Gastrocnemius medialis (tissue), 4 donors: ENCODE measurements at regions not wholly inside any gene's neighbourhood (a gene's known extent, or its start where the extent isn't known, plus 50 kb on each side); places are given as distances from the start of the nearest gene placed in this dataset.
A peak's percentile ranks its signal among the peaks of the same experiment; 100 is the strongest.

ENCODE experiments used
- ATAC-seq, 2 donors: fragments of 150-250 bp; one replicate each; pipeline ENCODE4 v1.9.1; 2016
- DNase-seq, 2 donors: peaks; one replicate each; pipeline ENCODE4 v3.0.0-alpha.2; 2019
- H3K27ac ChIP-seq, 4 donors: fragments of 200-600 bp; sonication (generic); 1 replicate in 1 of 4; 2 replicates in 3 of 4; pipeline ENCODE4 v1.5.1; 2016 to 2018; ENCODE audit warnings: mild to moderate bottlenecking in 2 of 4, moderate library complexity in 1 of 4
- H3K27me3 ChIP-seq, 3 donors: fragments of 200-600 bp; sonication (generic) in 2 of 3; 1 replicate in 1 of 3; 2 replicates in 2 of 3; pipeline versions ENCODE4 v1.5.1 to v1.6.0; 2016 to 2019; ENCODE audit warnings: mild to moderate bottlenecking in 1 of 3, moderate library complexity in 1 of 3
- H3K36me3 ChIP-seq, 2 donors: fragments of 200-600 bp; sonication (generic) in 1 of 2; one replicate each; pipeline ENCODE4 v1.5.1; 2017 to 2018
- H3K4me1 ChIP-seq, 2 donors: fragments of 200-600 bp; sonication (generic) in 1 of 2; one replicate each; pipeline ENCODE4 v1.5.1; 2016 to 2017; ENCODE audit warnings: mild to moderate bottlenecking in 2 of 2
- H3K4me3 ChIP-seq, 4 donors: fragments of 200-600 bp; sonication (generic) in 3 of 4; 1 replicate in 1 of 4; 2 replicates in 3 of 4; pipeline ENCODE4 v1.5.1; 2016 to 2019; ENCODE audit warnings: mild to moderate bottlenecking in 2 of 4
- H3K9me3 ChIP-seq, 3 donors: fragments of 200-600 bp; sonication (generic) in 2 of 3; 1 replicate in 1 of 3; 2 replicates in 2 of 3; pipeline ENCODE4 v1.5.1; 2016 to 2019
- POLR2A ChIP-seq, 2 donors: fragments of 450-650 bp; IDR thresholded peaks; one replicate each; pipeline ENCODE4 v1.6.1; 2017; ENCODE audit warnings: antibody characterized with exemption in 2 of 2, mild to moderate bottlenecking in 2 of 2, moderate library complexity in 2 of 2
- in situ Hi-C, 4 donors: fragments of 200-750 bp; cut with MboI; loops; one replicate each; pipeline versions ENCODE4 v1.15.0 to v1.8.0; 2017; ENCODE audit warnings: low sequenced_read_pairs in 4 of 4
- intact Hi-C: fragments of 100-400 bp; cut with DNase I; formaldehyde crosslinking; loops from one replicate; pipeline ENCODE4 v1.15.1; 2023; ENCODE audit warnings: low total_unique reads
- TF ChIP-seq, protein P1 (sequence below), 5 experiments: fragments of 450-650 bp in 3 of 5; fragments of 200-600 bp in 2 of 5; sonication (generic) in 2 of 5; IDR thresholded peaks in 4 of 5; conservative IDR thresholded peaks in 1 of 5; 1 replicate in 4 of 5; 2 replicates in 1 of 5; pipeline ENCODE4 v1.5.1; 2016 to 2019; ENCODE audit warnings: antibody characterized with exemption in 5 of 5, mild to moderate bottlenecking in 3 of 5, moderate library complexity in 3 of 5

DNA sequence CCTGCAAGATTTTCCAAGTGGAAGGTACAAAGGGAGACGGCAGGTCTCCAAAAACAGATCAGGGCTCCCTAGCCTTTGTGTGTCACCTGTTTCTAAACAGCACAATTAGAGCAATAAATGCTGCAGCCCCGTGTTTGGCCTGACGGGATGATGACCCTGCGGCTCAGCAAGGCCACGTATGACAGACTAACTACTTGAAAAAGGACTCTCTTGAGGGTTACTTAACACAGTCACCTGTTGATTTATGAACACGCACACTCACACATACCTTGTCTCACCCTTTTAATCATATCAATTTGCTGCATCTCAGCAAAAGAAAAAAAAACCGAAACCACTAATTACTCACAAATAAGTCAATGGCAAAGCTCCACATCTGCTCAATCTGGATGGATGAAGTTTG is 199.6 kb upstream of the GAS1 start:
- Histone ChIP-seq H3K9me3 (no peaks in the 10 kb centered on the region), H3K27ac (no peak overlapping the region), H3K4me3 (no peak overlapping the region), H3K36me3 (no peaks in the 10 kb centered on the region), H3K4me1 (peaks cover 11 to 15% of the 10 kb centered on the region in 2 donors), H3K27me3 (no peaks in the 10 kb centered on the region)
- in situ Hi-C loops (no loop called here), intact Hi-C loops (loop anchor here (5.0 kb wide), 1 partner anchor 165 kb away; no protein-coding TSS in a partner anchor)
- no peak for TF ChIP-seq POLR2A (IDR thresholded peaks at IDR 0.05)
- TF ChIP-seq, protein P1, sequence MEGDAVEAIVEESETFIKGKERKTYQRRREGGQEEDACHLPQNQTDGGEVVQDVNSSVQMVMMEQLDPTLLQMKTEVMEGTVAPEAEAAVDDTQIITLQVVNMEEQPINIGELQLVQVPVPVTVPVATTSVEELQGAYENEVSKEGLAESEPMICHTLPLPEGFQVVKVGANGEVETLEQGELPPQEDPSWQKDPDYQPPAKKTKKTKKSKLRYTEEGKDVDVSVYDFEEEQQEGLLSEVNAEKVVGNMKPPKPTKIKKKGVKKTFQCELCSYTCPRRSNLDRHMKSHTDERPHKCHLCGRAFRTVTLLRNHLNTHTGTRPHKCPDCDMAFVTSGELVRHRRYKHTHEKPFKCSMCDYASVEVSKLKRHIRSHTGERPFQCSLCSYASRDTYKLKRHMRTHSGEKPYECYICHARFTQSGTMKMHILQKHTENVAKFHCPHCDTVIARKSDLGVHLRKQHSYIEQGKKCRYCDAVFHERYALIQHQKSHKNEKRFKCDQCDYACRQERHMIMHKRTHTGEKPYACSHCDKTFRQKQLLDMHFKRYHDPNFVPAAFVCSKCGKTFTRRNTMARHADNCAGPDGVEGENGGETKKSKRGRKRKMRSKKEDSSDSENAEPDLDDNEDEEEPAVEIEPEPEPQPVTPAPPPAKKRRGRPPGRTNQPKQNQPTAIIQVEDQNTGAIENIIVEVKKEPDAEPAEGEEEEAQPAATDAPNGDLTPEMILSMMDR (IDR thresholded peaks at IDR 0.05 in 4 of 5, conservative IDR thresholded peaks at IDR 0.05 in 1 of 5): no peak
- DNase-seq (no peak), ATAC-seq (no peak)

DNA sequence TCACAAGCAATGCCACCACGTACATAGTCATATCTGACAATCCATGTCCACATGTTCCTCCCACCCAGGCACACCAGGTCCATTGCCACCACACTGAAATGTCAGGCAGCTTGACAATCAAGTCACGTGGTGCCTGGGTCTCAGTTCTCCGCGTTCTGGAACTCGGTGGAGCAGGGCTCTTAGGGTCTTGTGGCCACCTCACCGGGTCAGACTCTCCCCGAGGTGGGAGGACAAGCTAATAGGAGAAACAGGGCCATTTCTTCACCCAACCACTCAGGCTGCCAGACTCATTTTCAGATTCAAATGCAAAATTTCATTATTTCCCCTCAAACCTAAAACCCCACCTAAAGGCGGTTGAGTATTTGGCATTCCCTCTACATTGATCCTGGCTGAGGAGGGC is 200.5 kb upstream of the GAS1 start:
- TF ChIP-seq, protein P1 (IDR thresholded peaks at IDR 0.05 in 4 of 5, conservative IDR thresholded peaks at IDR 0.05 in 1 of 5): no peak
- no peak for TF ChIP-seq POLR2A (IDR thresholded peaks at IDR 0.05)
- peak; percentile 7 to 25 for ATAC-seq
- peak overlapping the region; percentile 44 to 60 (median 54) for H3K4me3 ChIP-seq
- no peaks in the 10 kb centered on the region for H3K27me3 ChIP-seq
- intact Hi-C loops: loop anchor here (5.0 kb wide), 1 partner anchor 166 kb away; no protein-coding TSS in a partner anchor
- no peaks in the 10 kb centered on the region for H3K36me3 ChIP-seq
- H3K9me3 ChIP-seq: no peaks in the 10 kb centered on the region
- in situ Hi-C loops: no loop called here
- H3K27ac ChIP-seq: peak overlapping the region; percentile 84 to 90 (median 86)
- H3K4me1 ChIP-seq: peaks cover 11 to 15% of the 10 kb centered on the region in 2 donors
- peak in 1 of 2 donors; percentile 24 for DNase-seq

DNA sequence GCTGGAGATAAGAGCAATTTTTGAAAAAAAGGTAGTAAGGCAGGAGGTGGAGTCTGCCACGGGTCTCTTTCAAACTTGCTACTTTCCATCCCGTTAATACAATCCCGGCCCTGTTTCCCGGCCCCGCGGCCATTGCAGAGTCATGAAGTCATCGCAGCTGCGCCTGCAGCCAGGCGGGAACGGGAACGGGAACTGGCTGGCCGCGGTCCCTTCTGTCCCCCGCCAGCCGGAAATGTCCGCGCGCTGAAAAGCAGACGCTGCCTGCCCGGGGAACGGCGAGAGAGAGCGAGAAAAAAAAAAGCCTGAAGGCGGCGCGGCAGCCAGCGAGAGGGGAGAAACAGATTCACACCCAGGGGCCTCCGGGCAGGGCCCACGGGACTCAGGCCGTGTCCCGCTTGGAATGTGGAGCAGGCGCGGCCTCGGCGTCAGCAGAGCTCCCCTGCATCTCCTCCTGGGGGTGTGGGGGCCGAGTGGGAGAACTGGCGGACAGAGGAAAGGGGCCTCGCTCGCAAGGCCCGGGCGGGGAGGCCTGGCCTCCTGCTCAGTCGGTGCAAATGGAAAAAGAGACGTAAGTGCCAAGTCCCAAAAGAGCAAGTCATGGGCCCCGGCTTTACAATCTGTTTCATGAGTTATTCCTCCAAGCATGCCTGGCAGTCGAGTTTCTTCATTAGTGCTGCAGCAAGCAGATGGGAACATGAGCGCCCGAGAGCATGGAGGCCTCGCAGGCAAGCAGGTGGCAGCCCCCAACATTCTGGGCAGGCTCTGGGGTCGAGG is 201.2 kb upstream of the GAS1 start:
- Histone ChIP-seq H3K9me3 (no peaks in the 10 kb centered on the region), H3K27ac (peak overlapping the region; percentile 84 to 90 (median 86)), H3K27me3 (no peaks in the 10 kb centered on the region), H3K4me1 (peaks cover 11 to 15% of the 10 kb centered on the region in 2 donors), H3K4me3 (peak overlapping the region; percentile 44 to 60 (median 54)), H3K36me3 (no peaks in the 10 kb centered on the region)
- DNase-seq: peak; percentile 60 to 76
- peak; percentile 80 to 88 for ATAC-seq
- TF ChIP-seq POLR2A (IDR thresholded peaks at IDR 0.05): peak in 1 of 2 donors; percentile 10
- TF ChIP-seq, protein P1 (IDR thresholded peaks at IDR 0.05 in 4 of 5, conservative IDR thresholded peaks at IDR 0.05 in 1 of 5): peak in 1 of 5 experiments; percentile 32
- intact Hi-C loops: loop anchor here (5.0 kb wide), 1 partner anchor 166 kb away; no protein-coding TSS in a partner anchor
- in situ Hi-C loops: no loop called here

DNA sequence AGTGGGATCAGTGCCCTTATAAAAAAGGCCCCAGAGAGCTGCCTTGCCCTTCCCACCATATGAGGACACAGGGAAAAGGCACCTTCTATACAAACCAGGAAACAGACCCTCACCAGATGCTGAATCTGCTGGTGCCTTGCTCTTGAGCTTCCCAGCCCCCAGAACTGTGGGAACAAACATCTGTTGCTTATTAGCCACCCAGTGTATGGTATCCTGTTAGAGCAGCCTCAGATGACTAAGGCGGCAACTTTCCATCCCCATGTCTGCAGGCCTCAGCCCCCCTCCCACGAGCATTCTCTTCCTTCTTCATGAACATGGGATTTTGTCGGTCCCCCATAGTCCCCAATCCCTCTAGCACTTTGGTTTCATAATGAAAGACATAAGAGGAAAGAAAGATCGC is 202.5 kb upstream of the GAS1 start:
- intact Hi-C loops (loop anchor here (5.0 kb wide), 1 partner anchor 167 kb away; no protein-coding TSS in a partner anchor), in situ Hi-C loops (no loop called here)
- no peak for ATAC-seq
- Histone ChIP-seq H3K27me3 (no peaks in the 10 kb centered on the region), H3K9me3 (no peaks in the 10 kb centered on the region), H3K36me3 (no peaks in the 10 kb centered on the region), H3K4me3 (no peak overlapping the region), H3K4me1 (peaks cover 11 to 15% of the 10 kb centered on the region in 2 donors), H3K27ac (peak overlapping the region in 2 of 4 donors; percentile 84 to 90)
- no peak for DNase-seq
- TF ChIP-seq, protein P1 (IDR thresholded peaks at IDR 0.05 in 4 of 5, conservative IDR thresholded peaks at IDR 0.05 in 1 of 5): no peak
- TF ChIP-seq POLR2A (IDR thresholded peaks at IDR 0.05): no peak
